ENCODE measurements at regions not wholly inside any gene's neighbourhood (a gene's known extent, or its start where the extent isn't known, plus 50 kb on each side); places are given as distances from the start of the nearest gene placed in this dataset.

DNA sequence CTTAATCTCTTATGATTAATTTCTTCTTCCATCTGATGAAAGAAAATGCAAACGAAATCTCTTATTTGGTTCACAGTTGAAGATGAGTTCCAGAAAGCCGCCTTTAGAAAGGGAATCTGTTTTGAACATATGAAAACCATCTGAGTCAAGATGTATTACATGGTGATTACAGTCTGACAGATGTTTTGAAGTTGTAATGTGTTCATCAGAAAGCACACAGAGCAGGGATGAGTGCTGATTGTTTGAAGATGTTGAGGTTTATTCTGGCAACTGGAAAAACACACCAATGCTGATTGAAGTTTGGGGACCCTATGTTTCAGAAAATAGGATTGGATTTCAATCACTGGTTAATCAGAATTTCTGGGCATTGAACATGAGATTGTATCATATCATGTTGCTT lies 99.7 kb downstream of the TMSB4Y start:
- Mint-ChIP-seq H3K9me3 (peaks cover 6% of the 10 kb centered on the region), H3K4me1 (no peaks in the 10 kb centered on the region), H3K27ac (no peak overlapping the region), H3K4me3 (no peak overlapping the region), H3K36me3 (ENCODE audit: low read depth) (peaks cover 3% of the 10 kb centered on the region), H3K27me3 (no peaks in the 10 kb centered on the region)
- no peak for ATAC-seq (ENCODE audit: low read depth)
- ChIA-PET CTCF (no interaction called here), POLR2A (no interaction called here)
- DNase-seq = no peak
- intact Hi-C loops (cut with micrococcal nuclease) = no loop called here
- TF ChIP-seq, protein P1, sequence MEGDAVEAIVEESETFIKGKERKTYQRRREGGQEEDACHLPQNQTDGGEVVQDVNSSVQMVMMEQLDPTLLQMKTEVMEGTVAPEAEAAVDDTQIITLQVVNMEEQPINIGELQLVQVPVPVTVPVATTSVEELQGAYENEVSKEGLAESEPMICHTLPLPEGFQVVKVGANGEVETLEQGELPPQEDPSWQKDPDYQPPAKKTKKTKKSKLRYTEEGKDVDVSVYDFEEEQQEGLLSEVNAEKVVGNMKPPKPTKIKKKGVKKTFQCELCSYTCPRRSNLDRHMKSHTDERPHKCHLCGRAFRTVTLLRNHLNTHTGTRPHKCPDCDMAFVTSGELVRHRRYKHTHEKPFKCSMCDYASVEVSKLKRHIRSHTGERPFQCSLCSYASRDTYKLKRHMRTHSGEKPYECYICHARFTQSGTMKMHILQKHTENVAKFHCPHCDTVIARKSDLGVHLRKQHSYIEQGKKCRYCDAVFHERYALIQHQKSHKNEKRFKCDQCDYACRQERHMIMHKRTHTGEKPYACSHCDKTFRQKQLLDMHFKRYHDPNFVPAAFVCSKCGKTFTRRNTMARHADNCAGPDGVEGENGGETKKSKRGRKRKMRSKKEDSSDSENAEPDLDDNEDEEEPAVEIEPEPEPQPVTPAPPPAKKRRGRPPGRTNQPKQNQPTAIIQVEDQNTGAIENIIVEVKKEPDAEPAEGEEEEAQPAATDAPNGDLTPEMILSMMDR (IDR thresholded peaks at IDR 0.05) = no peak

DNA sequence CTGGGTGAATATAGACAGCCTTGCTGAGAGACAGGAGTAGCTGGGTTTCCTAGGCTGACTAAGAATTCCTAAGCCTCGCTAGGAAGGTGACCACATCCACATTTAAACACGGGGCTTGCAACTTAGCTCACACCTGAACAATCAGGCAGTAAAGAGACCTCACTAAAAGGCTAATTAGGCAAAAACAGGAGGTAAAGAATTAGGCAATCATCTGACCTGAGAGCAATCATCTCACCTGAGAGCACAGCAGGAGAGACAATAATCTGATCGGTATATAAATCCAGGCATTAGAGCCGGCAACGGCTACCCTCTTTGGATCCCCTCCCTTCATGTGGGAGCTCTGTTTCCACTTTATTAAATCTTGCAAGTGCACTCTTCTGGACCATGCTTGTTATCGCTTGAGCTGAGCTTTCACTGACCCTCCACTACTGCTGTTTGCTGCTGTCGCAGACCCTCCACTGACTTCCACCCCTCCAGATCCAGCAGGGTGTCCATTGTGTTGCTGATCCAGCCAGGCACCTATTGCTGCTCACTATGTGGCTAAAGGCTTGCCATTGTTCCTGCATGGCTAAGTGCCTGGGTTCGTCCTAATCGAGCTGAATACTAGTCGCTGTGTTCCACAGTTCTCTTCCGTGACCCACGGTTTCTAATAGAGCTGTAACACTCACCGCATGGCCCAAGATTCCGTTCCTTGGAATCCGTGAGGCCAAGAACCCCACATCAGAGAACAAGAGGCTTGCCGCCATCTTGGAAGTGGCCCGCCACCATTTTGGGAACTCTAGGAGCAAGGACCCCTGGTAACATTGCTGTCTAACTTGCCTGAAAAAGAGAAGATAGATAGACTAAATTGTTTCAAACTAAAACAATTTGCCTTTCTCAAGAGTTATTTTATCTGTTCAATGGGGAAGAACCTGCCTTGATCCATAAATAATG lies 100.7 kb downstream of the TMSB4Y start:
- no peak overlapping the region for H3K27ac Mint-ChIP-seq
- DNase-seq (no peak), ATAC-seq (ENCODE audit: low read depth) (no peak)
- ChIA-PET CTCF (no interaction called here), POLR2A (no interaction called here)
- no peaks in the 10 kb centered on the region for H3K4me1 Mint-ChIP-seq
- H3K27me3 Mint-ChIP-seq = no peaks in the 10 kb centered on the region
- H3K36me3 Mint-ChIP-seq (ENCODE audit: low read depth) = peaks cover 5% of the 10 kb centered on the region
- intact Hi-C loops (cut with micrococcal nuclease) = no loop called here
- H3K9me3 Mint-ChIP-seq = peaks cover 14% of the 10 kb centered on the region
- TF ChIP-seq, protein P1 (IDR thresholded peaks at IDR 0.05) = no peak
- H3K4me3 Mint-ChIP-seq = no peak overlapping the region

DNA sequence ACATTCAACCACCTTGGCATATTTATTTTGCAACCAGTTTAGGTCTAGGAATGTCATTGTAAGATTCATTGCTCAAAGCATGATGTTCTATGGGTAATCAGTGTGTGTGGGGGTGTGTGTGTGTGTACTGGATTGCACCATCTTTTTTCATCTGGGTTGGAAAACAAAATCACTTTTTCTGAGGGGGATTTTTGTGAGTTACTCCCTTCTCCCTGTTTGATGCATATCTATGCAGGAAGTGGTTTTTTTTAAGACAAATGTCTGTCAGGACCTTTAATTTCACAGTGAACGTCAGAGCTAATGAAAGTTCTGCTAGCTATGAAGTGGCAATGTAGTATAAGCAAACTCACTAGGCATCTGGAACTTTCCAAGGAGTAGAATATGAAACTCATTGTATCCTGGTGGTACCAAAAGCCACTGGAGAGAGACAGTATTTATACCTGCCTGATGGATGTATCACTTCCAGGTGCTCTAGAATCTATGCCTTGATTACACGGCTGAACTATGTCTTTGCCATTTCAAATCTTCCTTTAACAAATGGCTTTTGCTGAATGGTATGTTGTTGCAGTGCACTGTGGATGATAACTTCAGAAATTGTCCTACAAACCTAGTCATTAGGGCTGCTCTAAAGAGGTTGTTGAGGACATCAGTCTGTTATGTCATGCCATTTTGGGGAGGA lies 101.5 kb downstream of the TMSB4Y start:
- TF ChIP-seq, protein P1 (IDR thresholded peaks at IDR 0.05) = no peak
- no peak overlapping the region for H3K4me3 Mint-ChIP-seq
- no peak overlapping the region for H3K27ac Mint-ChIP-seq
- H3K36me3 Mint-ChIP-seq (ENCODE audit: low read depth) = peaks cover 10% of the 10 kb centered on the region
- CTCF ChIA-PET = no interaction called here
- no peak for DNase-seq
- no peaks in the 10 kb centered on the region for H3K4me1 Mint-ChIP-seq
- POLR2A ChIA-PET = no interaction called here
- ATAC-seq (ENCODE audit: low read depth) = no peak
- peaks cover 21% of the 10 kb centered on the region for H3K9me3 Mint-ChIP-seq
- no peaks in the 10 kb centered on the region for H3K27me3 Mint-ChIP-seq
- intact Hi-C loops (cut with micrococcal nuclease) = no loop called here

DNA sequence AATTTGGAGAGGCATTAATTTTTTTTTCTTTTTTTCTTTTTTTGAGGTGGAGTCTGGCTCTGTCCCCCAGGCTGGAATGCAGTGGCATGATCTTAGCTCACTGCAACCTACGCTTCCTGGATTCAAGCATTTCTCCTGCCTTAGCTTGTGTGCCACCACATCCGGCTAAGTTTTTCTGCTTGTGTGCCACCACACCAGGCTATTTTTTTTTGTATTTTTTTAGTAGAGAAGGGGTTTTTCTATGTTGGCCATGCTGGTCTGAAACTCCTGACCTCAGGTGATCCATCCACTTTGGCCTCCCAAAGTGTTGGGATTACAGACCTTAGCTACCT lies 102.0 kb downstream of the TMSB4Y start:
- H3K4me3 Mint-ChIP-seq = no peak overlapping the region
- H3K4me1 Mint-ChIP-seq = no peaks in the 10 kb centered on the region
- CTCF ChIA-PET = no interaction called here
- H3K27ac Mint-ChIP-seq = no peak overlapping the region
- POLR2A ChIA-PET = no interaction called here
- DNase-seq = no peak
- peaks cover 10% of the 10 kb centered on the region for H3K36me3 Mint-ChIP-seq (ENCODE audit: low read depth)
- TF ChIP-seq, protein P1 (IDR thresholded peaks at IDR 0.05) = no peak
- intact Hi-C loops (cut with micrococcal nuclease) = no loop called here
- H3K9me3 Mint-ChIP-seq = peaks cover 26% of the 10 kb centered on the region
- no peaks in the 10 kb centered on the region for H3K27me3 Mint-ChIP-seq
- no peak for ATAC-seq (ENCODE audit: low read depth)

DNA sequence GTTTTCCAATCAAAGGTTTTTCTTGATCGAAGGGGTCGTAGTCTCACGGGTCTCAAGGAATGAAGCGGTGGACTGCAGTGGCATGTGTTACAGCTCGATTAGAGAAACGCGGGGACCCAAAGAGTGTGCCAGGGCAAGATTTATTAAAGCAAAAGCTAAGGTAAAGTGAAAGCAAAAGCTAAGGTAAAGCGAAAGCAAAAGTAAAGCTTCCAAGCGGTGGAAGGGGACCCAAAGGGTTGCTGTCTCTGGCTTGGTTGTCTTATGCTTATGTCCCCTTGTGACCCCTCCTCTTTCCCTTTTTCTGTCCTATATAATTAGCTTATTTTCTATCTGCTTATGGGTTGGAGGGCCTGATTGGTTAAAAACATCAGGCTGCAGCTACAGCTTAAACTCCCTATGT lies 126.4 kb downstream of the TMSB4Y start:
- Mint-ChIP-seq H3K27ac (no peak overlapping the region), H3K27me3 (no peaks in the 10 kb centered on the region), H3K9me3 (no peaks in the 10 kb centered on the region), H3K4me1 (peaks cover 5% of the 10 kb centered on the region), H3K4me3 (no peak overlapping the region), H3K36me3 (ENCODE audit: low read depth) (no peaks in the 10 kb centered on the region)
- POLR2A ChIA-PET = no interaction called here
- intact Hi-C loops (cut with micrococcal nuclease) = no loop called here
- ATAC-seq (ENCODE audit: low read depth) (no peak), DNase-seq (no peak)
- TF ChIP-seq, protein P1 (IDR thresholded peaks at IDR 0.05) = no peak
- CTCF ChIA-PET = no interaction called here

All from activated B cell treated with CpG ODN at 0.5 μM for 24 hours (primary cell).